ENCODE measurements at regions not wholly inside any gene's neighbourhood (a gene's known extent, or its start where the extent isn't known, plus 50 kb on each side); places are given as distances from the start of the nearest gene placed in this dataset.

DNA sequence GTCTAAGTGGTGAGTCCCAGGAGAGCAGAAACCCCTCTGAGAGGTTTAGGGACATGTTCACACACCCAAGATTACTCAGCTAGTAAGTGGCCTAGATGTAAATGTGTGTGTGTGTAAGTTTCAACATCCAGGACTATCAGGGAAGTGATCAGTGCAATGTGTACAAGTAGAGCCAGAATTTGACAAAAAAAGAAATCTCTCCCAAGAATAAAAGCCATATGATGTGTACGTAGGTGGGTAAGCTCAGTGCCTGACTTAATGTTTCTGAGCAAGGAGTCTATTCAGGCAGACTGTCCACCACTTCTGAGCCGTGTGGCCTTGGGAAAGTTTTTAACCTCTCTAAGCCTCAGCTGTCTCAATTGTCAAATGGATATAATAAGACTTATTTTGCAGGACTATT lies 133.8 kb upstream of the NAV2 start:
- FAIRE-seq (no peak), DNase-seq (no peak)
- Histone ChIP-seq H3K4me3 (ENCODE audit: low read depth in 1 of 3, low read length in 3 of 3) (no peak overlapping the region), H3K9me3 (ENCODE audit: control insufficient read depth in 2 of 2, insufficient read depth in 1 of 2, low read depth in 1 of 2, low read length in 1 of 2) (no peaks in the 10 kb centered on the region), H3K36me3 (ENCODE audit: control insufficient read depth in 3 of 3, insufficient read depth in 2 of 3, low read depth in 1 of 3, low read length in 3 of 3) (no peaks in the 10 kb centered on the region), H3K27me3 (ENCODE audit: control insufficient read depth in 3 of 3, insufficient read depth in 3 of 3, low read length in 3 of 3) (no peaks in the 10 kb centered on the region), H3K27ac (ENCODE audit: low read depth in 1 of 3, low read length in 2 of 3) (peak overlapping the region in 1 of 3 donors; percentile 6), H3K4me1 (ENCODE audit: control insufficient read depth in 3 of 3, insufficient read depth in 2 of 3, low read depth in 1 of 3, low read length in 2 of 3) (peaks cover 0 to 3% (median 0%) of the 10 kb centered on the region in 3 donors)
- WGBS, 3 donors, result 80 to 88% (median 85%) methylated on average over 2 of the region's 2 CpGs

DNA sequence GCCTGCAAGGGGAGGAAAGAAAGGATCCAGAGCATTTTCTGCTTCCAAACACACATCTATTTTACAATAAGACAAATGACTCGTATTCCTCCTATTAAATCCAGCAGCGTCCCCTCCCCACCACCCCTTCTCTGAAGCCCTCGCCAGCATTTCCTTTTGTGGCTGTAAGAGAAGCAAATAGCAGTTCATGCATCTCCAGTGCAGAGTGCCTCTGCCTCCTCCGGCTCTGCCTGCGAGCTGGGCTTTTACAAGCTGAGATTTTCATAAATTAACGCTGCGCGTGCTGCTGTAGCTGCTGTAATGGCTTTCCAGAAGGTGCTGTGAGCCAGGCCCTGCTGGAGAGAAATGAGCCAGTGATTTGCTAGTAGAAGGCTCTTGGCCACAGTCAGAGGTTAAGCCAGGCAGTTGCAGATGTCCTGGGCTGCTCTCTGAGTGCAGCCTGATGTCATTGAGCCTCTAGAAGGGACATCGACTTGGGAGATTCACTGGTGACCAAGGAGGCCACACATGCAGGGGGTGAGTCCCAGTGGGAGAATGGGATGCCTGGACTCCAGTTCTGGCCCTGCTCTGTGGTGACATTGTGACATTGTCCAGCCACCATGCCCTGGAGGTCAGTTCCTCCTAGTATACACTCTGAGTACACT lies 134.5 kb upstream of the NAV2 start:
- H3K4me3 ChIP-seq (ENCODE audit: low read depth in 1 of 3, low read length in 3 of 3), result no peak overlapping the region
- 42 to 70% (median 67%) methylated on average over 9 of the region's 9 CpGs for WGBS, 3 donors
- peaks cover 0 to 3% (median 0%) of the 10 kb centered on the region in 3 donors for H3K4me1 ChIP-seq (ENCODE audit: control insufficient read depth in 3 of 3, insufficient read depth in 2 of 3, low read depth in 1 of 3, low read length in 2 of 3)
- no peak for FAIRE-seq
- peak overlapping the region in 2 of 3 donors; percentile 41 to 72 for H3K27ac ChIP-seq (ENCODE audit: low read depth in 1 of 3, low read length in 2 of 3)
- H3K9me3 ChIP-seq (ENCODE audit: control insufficient read depth in 2 of 2, insufficient read depth in 1 of 2, low read depth in 1 of 2, low read length in 1 of 2), result no peaks in the 10 kb centered on the region
- no peaks in the 10 kb centered on the region for H3K36me3 ChIP-seq (ENCODE audit: control insufficient read depth in 3 of 3, insufficient read depth in 2 of 3, low read depth in 1 of 3, low read length in 3 of 3)
- DNase-seq, result peak in 1 of 2 donors; percentile 26
- H3K27me3 ChIP-seq (ENCODE audit: control insufficient read depth in 3 of 3, insufficient read depth in 3 of 3, low read length in 3 of 3), result no peaks in the 10 kb centered on the region

DNA sequence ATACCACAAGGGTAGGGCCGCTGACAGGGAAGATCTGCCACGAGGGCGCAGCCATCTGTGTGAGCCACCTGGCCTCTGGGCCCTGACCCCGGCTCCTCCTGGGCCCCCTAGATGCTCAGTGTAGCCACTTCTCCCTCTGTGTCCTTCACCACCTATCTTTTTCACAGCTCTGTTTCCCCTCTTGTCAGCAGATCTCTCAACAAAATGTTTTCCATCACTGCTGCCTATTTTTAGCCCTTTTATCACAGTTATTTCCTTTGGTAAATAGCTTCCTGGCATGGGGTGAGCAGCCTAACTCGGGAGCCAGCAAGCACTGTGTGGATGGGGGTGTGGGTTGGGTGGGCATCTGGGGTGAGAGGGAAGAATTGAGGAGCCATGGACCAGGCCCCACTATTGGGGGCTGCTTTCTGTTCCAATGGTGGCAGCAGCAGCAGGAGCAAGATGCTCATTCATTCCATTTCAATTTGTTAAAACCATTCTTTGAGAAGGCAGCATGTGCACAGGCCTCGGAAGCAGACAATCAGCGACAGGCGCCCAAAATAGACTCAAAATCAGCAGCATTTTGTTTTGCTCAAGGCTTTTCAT lies 135.2 kb upstream of the NAV2 start:
- no peaks in the 10 kb centered on the region for H3K36me3 ChIP-seq (ENCODE audit: control insufficient read depth in 3 of 3, insufficient read depth in 2 of 3, low read depth in 1 of 3, low read length in 3 of 3)
- DNase-seq (no peak), FAIRE-seq (no peak)
- H3K27ac ChIP-seq (ENCODE audit: low read depth in 1 of 3, low read length in 2 of 3), result peak overlapping the region in 2 of 3 donors; percentile 72 to 79
- H3K27me3 ChIP-seq (ENCODE audit: control insufficient read depth in 3 of 3, insufficient read depth in 3 of 3, low read length in 3 of 3), result no peaks in the 10 kb centered on the region
- 46 to 71% (median 67%) methylated on average over 8 of the region's 8 CpGs for WGBS, 3 donors
- H3K9me3 ChIP-seq (ENCODE audit: control insufficient read depth in 2 of 2, insufficient read depth in 1 of 2, low read depth in 1 of 2, low read length in 1 of 2), result no peaks in the 10 kb centered on the region
- H3K4me1 ChIP-seq (ENCODE audit: control insufficient read depth in 3 of 3, insufficient read depth in 2 of 3, low read depth in 1 of 3, low read length in 2 of 3), result peaks cover 0 to 3% (median 0%) of the 10 kb centered on the region in 3 donors
- no peak overlapping the region for H3K4me3 ChIP-seq (ENCODE audit: low read depth in 1 of 3, low read length in 3 of 3)

DNA sequence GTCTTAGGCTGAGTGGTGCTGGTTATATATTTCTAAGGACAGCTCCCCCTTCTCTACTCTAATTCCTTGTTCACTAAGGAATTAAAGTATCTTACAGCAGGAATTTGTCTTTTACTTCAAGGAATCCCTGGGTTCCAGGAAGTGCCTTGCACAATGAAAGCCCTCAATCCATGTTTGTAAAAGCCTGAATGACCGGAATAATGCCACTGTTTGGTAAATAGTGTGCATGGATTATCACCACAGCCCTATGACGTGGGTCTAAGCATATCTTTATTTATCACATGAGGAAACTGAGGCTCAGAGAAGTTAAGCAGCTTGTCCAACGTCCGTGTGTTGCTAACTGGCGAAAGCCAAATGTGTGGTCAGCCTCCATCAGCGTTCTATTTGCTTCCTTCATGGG lies 135.7 kb upstream of the NAV2 start:
- Histone ChIP-seq H3K4me3 (ENCODE audit: low read depth in 1 of 3, low read length in 3 of 3) (no peak overlapping the region), H3K27ac (ENCODE audit: low read depth in 1 of 3, low read length in 2 of 3) (peak overlapping the region in 2 of 3 donors; percentile 72 to 79), H3K27me3 (ENCODE audit: control insufficient read depth in 3 of 3, insufficient read depth in 3 of 3, low read length in 3 of 3) (no peaks in the 10 kb centered on the region), H3K36me3 (ENCODE audit: control insufficient read depth in 3 of 3, insufficient read depth in 2 of 3, low read depth in 1 of 3, low read length in 3 of 3) (no peaks in the 10 kb centered on the region), H3K4me1 (ENCODE audit: control insufficient read depth in 3 of 3, insufficient read depth in 2 of 3, low read depth in 1 of 3, low read length in 2 of 3) (peaks cover 0 to 3% (median 0%) of the 10 kb centered on the region in 3 donors), H3K9me3 (ENCODE audit: control insufficient read depth in 2 of 2, insufficient read depth in 1 of 2, low read depth in 1 of 2, low read length in 1 of 2) (no peaks in the 10 kb centered on the region)
- no peak for FAIRE-seq
- 76 to 82% (median 79%) methylated on average over 6 of the region's 6 CpGs for WGBS, 3 donors
- DNase-seq, result no peak

DNA sequence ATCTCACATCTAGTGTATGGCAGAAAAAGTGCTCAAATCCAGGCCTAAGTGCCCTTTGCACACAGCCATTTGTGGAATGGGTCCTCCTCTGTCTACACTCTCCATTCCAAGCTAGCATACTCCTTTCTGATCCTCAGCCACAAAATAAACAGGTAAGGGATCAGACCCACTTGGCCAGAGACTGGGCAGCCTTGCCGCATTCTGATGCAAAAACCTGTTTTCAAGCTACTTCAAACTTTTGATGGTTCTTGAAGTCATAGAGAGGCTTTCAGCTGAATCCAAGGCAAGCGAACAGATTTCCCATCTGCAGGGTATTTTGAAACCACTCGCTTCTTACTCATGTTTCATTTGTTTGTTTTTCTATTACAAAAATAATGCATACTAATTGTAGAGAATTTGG lies 136.6 kb upstream of the NAV2 start:
- Histone ChIP-seq H3K36me3 (ENCODE audit: control insufficient read depth in 3 of 3, insufficient read depth in 2 of 3, low read depth in 1 of 3, low read length in 3 of 3) (no peaks in the 10 kb centered on the region), H3K4me1 (ENCODE audit: control insufficient read depth in 3 of 3, insufficient read depth in 2 of 3, low read depth in 1 of 3, low read length in 2 of 3) (peaks cover 0 to 3% (median 0%) of the 10 kb centered on the region in 3 donors), H3K27me3 (ENCODE audit: control insufficient read depth in 3 of 3, insufficient read depth in 3 of 3, low read length in 3 of 3) (no peaks in the 10 kb centered on the region), H3K27ac (ENCODE audit: low read depth in 1 of 3, low read length in 2 of 3) (no peak overlapping the region), H3K9me3 (ENCODE audit: control insufficient read depth in 2 of 2, insufficient read depth in 1 of 2, low read depth in 1 of 2, low read length in 1 of 2) (no peaks in the 10 kb centered on the region), H3K4me3 (ENCODE audit: low read depth in 1 of 3, low read length in 3 of 3) (no peak overlapping the region)
- no peak for FAIRE-seq
- 90 to 94% (median 90%) methylated on average over 3 of the region's 3 CpGs for WGBS, 3 donors
- no peak for DNase-seq

DNA sequence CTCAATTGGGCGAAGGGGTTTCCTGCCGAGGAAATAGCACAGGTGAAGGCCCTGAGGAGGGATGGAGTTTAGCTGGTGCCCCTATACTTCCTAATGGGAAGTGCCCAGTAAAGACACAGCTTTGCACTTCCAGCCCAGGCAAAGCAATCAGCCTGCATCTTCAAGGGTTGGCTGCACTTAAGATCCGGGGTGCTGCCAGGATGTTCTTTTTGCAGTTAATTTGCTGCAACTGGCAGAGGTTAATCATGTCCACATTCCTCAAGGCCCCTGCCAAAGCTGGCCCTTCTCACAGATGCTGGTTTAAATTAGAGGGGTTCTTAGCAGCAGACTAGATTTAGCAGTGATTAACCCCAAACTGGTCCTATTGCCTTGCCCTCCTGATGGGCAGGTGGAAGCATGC lies 137.7 kb upstream of the NAV2 start:
- 57 to 60% (median 57%) methylated on average over 3 of the region's 3 CpGs for WGBS, 3 donors

DNA sequence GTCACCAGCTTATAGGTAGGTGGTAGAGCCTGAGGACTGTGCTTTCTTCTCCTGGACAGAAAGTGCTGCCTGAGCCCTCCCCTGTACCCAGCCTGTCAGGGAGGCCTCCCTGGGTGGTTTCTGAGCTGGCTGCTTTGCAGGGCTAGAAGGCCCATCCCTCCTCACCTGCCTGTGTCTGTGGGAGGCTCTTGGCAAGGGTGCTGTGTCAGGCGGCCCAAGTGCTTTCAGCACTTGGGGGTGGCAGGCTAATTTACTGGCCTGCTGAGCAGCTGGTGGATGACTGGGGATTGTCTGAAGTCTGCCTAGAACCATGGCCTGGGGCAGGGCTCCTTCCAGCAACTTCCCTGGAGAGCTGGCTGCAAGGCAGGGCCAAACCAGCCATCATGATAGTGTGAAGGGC lies 139.0 kb upstream of the NAV2 start:
- Histone ChIP-seq H3K4me3 (ENCODE audit: low read depth in 1 of 3, low read length in 3 of 3) (no peak overlapping the region), H3K9me3 (ENCODE audit: control insufficient read depth in 2 of 2, insufficient read depth in 1 of 2, low read depth in 1 of 2, low read length in 1 of 2) (no peaks in the 10 kb centered on the region), H3K27me3 (ENCODE audit: control insufficient read depth in 3 of 3, insufficient read depth in 3 of 3, low read length in 3 of 3) (no peaks in the 10 kb centered on the region), H3K36me3 (ENCODE audit: control insufficient read depth in 3 of 3, insufficient read depth in 2 of 3, low read depth in 1 of 3, low read length in 3 of 3) (no peaks in the 10 kb centered on the region), H3K27ac (ENCODE audit: low read depth in 1 of 3, low read length in 2 of 3) (no peak overlapping the region), H3K4me1 (ENCODE audit: control insufficient read depth in 3 of 3, insufficient read depth in 2 of 3, low read depth in 1 of 3, low read length in 2 of 3) (peaks cover 0 to 3% (median 0%) of the 10 kb centered on the region in 3 donors)
- FAIRE-seq (no peak), DNase-seq (no peak)
- WGBS, 3 donors, result 58 to 80% (median 78%) methylated on average over 1 of the region's 1 CpG

More for the DNA sequence above, 137.7 kb upstream of the NAV2 start:
- no peaks in the 10 kb centered on the region for H3K36me3 ChIP-seq (ENCODE audit: control insufficient read depth in 3 of 3, insufficient read depth in 2 of 3, low read depth in 1 of 3, low read length in 3 of 3)
- DNase-seq (no peak), FAIRE-seq (no peak)
- no peaks in the 10 kb centered on the region for H3K27me3 ChIP-seq (ENCODE audit: control insufficient read depth in 3 of 3, insufficient read depth in 3 of 3, low read length in 3 of 3)
- no peak overlapping the region for H3K4me3 ChIP-seq (ENCODE audit: low read depth in 1 of 3, low read length in 3 of 3)
- no peak overlapping the region for H3K27ac ChIP-seq (ENCODE audit: low read depth in 1 of 3, low read length in 2 of 3)
- no peaks in the 10 kb centered on the region for H3K9me3 ChIP-seq (ENCODE audit: control insufficient read depth in 2 of 2, insufficient read depth in 1 of 2, low read depth in 1 of 2, low read length in 1 of 2)
- H3K4me1 ChIP-seq (ENCODE audit: control insufficient read depth in 3 of 3, insufficient read depth in 2 of 3, low read depth in 1 of 3, low read length in 2 of 3), result peaks cover 0 to 3% (median 0%) of the 10 kb centered on the region in 3 donors

DNA sequence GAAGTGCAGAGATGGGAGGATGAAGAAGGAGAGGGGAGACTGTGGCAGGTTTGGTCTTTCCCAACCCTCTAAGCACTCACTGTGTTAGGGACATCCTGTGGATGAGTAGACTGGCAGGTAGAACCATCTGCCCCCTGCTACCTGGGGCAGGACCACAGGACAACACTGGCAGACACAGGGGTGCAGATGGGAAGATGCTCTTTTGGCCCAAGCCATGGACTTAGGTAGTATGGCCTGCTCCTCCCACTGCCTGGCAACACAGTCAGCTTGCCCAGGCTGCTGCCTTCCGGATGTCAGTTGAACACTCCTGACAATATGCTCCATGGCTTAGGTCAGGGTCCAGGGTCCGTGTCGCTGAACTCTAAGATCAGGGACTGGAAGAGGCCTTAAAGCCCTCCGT lies 140.7 kb upstream of the NAV2 start:
- H3K27ac ChIP-seq (ENCODE audit: low read depth in 1 of 3, low read length in 2 of 3), result no peak overlapping the region
- no peak overlapping the region for H3K4me3 ChIP-seq (ENCODE audit: low read depth in 1 of 3, low read length in 3 of 3)
- WGBS, 3 donors, result 53 to 85% (median 76%) methylated on average over 4 of the region's 4 CpGs
- no peak for DNase-seq
- H3K9me3 ChIP-seq (ENCODE audit: control insufficient read depth in 2 of 2, insufficient read depth in 1 of 2, low read depth in 1 of 2, low read length in 1 of 2), result no peaks in the 10 kb centered on the region
- H3K4me1 ChIP-seq (ENCODE audit: control insufficient read depth in 3 of 3, insufficient read depth in 2 of 3, low read depth in 1 of 3, low read length in 2 of 3), result no peaks in the 10 kb centered on the region
- H3K36me3 ChIP-seq (ENCODE audit: control insufficient read depth in 3 of 3, insufficient read depth in 2 of 3, low read depth in 1 of 3, low read length in 3 of 3), result no peaks in the 10 kb centered on the region
- no peak for FAIRE-seq
- peaks cover 0 to 2% (median 0%) of the 10 kb centered on the region in 3 donors for H3K27me3 ChIP-seq (ENCODE audit: control insufficient read depth in 3 of 3, insufficient read depth in 3 of 3, low read length in 3 of 3)
